Loucy (cell line): ENCODE measurements at regions not wholly inside any gene's neighbourhood (a gene's known extent, or its start where the extent isn't known, plus 50 kb on each side); places are given as distances from the start of the nearest gene placed in this dataset.

Experiments used
- H2AFZ ChIP-seq: fragments of 200-600 bp; sonication (generic); 2 replicates; pipeline ENCODE4 v1.6.0; 2016; ENCODE audit warnings: antibody characterized with exemption, mild to moderate bottlenecking, low read length, moderate library complexity
- H3F3A ChIP-seq: fragments of 200-600 bp; 2 replicates; pipeline ENCODE4 v1.6.0; 2016; ENCODE audit warnings: antibody characterized with exemption, low read depth, mild to moderate bottlenecking
- H3K27me3 ChIP-seq: fragments of 200-600 bp; sonication (generic); 2 replicates; pipeline ENCODE4 v1.6.1; 2014; ENCODE audit warnings: low read length, mild to moderate bottlenecking; ENCODE audit not compliant: insufficient read depth, poor library complexity, severe bottlenecking
- H3K36me3 ChIP-seq: fragments of 200-600 bp; sonication (generic); 2 replicates; pipeline ENCODE4 v1.6.1; 2016; ENCODE audit warnings: low read length; ENCODE audit not compliant: insufficient read depth
- H3K4me1 ChIP-seq: fragments of 200-600 bp; sonication (generic); 2 replicates; pipeline ENCODE4 v1.5.1; 2014; ENCODE audit warnings: low read length, mild to moderate bottlenecking; ENCODE audit not compliant: insufficient read depth, poor library complexity, severe bottlenecking
- H3K4me2 ChIP-seq: fragments of 200-600 bp; sonication (generic); 2 replicates; pipeline ENCODE4 v1.6.0; 2014; ENCODE audit warnings: antibody characterized with exemption, low read length, low read depth, mild to moderate bottlenecking; ENCODE audit not compliant: poor library complexity, severe bottlenecking
- H3K4me3 ChIP-seq: fragments of 200-600 bp; sonication (generic); 2 replicates; pipeline ENCODE4 v1.5.1; 2014; ENCODE audit warnings: low read length, mild to moderate bottlenecking, mixed read lengths; ENCODE audit not compliant: poor library complexity, severe bottlenecking
- H3K79me2 ChIP-seq: fragments of 200-600 bp; sonication (generic); 2 replicates; pipeline ENCODE4 v1.6.1; 2014; ENCODE audit warnings: low read length; ENCODE audit not compliant: insufficient read depth
- H3K9ac ChIP-seq: fragments of 200-600 bp; sonication (generic); 2 replicates; pipeline ENCODE4 v1.6.0; 2014; ENCODE audit warnings: mild to moderate bottlenecking, low read depth, low read length, moderate library complexity; ENCODE audit not compliant: poor library complexity, severe bottlenecking
- H3K9me2 ChIP-seq: fragments of 200-600 bp; sonication (generic); replicated peaks from 2 replicates; pipeline ENCODE4 v1.6.1; 2016; ENCODE audit warnings: low read depth, low read length, mixed read lengths
- H3K9me3 ChIP-seq: fragments of 200-600 bp; sonication (generic); 2 replicates; pipeline ENCODE4 v1.6.1; 2014; ENCODE audit warnings: mild to moderate bottlenecking, antibody characterized with exemption, low read length, low read depth; ENCODE audit not compliant: insufficient read depth
- H4K20me1 ChIP-seq: fragments of 200-600 bp; sonication (generic); 2 replicates; pipeline ENCODE4 v1.6.0; 2014; ENCODE audit warnings: antibody characterized with exemption, low read length, mild to moderate bottlenecking; ENCODE audit not compliant: insufficient read depth, poor library complexity, severe bottlenecking
- CTCF ChIP-seq: fragments of 200-600 bp; sonication (generic); conservative IDR thresholded peaks from 2 replicates; pipeline ENCODE4 v1.5.1; 2014; ENCODE audit warnings: mild to moderate bottlenecking, antibody characterized with exemption, low read length
- EZH2phosphoT487 ChIP-seq: fragments of 200-600 bp; IDR thresholded peaks from 2 replicates; pipeline ENCODE4 v1.6.1; 2018; ENCODE audit warnings: antibody characterized with exemption, mild to moderate bottlenecking, moderate library complexity, borderline replicate concordance

DNA sequence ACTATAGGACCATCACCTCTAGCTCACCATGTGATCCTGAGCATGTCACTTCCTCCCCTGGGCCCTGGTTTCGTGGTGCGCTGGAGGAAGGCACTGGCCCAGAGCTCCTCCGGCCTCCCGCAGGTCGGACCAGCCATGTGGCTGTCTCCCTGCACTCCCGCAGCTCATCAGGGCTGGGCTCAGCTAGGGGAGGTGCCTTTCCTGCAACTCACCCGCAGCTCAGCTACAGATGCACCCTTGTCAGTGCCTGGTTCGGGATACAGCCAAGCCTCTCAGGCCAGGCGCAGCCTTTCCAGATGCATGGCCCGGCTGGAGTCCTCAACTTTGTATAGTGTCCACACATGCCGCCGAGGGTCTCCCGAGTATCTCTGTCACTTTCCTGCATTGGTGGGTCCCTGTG is 138.2 kb upstream of the VSTM2B start:
- Histone ChIP-seq H3K9ac (no peak overlapping the region), H2AFZ (no peak overlapping the region), H4K20me1 (no peaks in the 10 kb centered on the region), H3K27me3 (no peaks in the 10 kb centered on the region), H3K9me3 (peaks cover 15% of the 10 kb centered on the region; the same call in 1 of the 2 replicates), H3K36me3 (no peaks in the 10 kb centered on the region), H3K4me2 (no peak overlapping the region), H3K79me2 (no peaks in the 10 kb centered on the region), H3K4me1 (no peaks in the 10 kb centered on the region), H3K4me3 (no peak overlapping the region), H3F3A (no peaks in the 10 kb centered on the region), H3K9me2 (no peaks in the 10 kb centered on the region)
- TF ChIP-seq EZH2phosphoT487 (no peak), CTCF (no peak)

DNA sequence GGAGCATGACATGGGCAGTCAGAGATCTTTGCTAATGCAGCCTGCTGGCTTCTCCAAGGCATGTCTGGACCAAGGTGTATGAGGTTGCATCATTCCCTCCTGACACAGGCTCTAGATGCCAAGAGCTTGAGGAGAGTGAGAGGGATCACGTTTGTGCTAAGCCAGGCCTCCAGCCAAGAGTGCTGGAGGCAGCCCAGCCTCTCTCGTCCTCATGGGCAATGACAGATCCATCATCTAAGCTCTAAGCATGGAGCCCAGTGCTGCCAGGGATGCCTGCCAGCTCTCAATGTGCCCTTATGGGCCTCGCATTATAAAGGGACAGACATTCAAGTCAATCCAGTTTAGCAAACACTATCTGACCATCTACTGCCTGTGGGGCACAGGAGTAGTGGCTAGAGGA is 136.3 kb upstream of the VSTM2B start:
- TF ChIP-seq CTCF (no peak), EZH2phosphoT487 (no peak)
- Histone ChIP-seq H3K4me1 (no peaks in the 10 kb centered on the region), H3K27me3 (no peaks in the 10 kb centered on the region), H4K20me1 (no peaks in the 10 kb centered on the region), H3K4me2 (no peak overlapping the region), H3K79me2 (no peaks in the 10 kb centered on the region), H3K9ac (no peak overlapping the region), H3K36me3 (no peaks in the 10 kb centered on the region), H3K4me3 (no peak overlapping the region), H3K9me2 (no peaks in the 10 kb centered on the region), H3F3A (no peaks in the 10 kb centered on the region), H2AFZ (no peak overlapping the region), H3K9me3 (peaks cover 15% of the 10 kb centered on the region; the same call in 1 of the 2 replicates)

DNA sequence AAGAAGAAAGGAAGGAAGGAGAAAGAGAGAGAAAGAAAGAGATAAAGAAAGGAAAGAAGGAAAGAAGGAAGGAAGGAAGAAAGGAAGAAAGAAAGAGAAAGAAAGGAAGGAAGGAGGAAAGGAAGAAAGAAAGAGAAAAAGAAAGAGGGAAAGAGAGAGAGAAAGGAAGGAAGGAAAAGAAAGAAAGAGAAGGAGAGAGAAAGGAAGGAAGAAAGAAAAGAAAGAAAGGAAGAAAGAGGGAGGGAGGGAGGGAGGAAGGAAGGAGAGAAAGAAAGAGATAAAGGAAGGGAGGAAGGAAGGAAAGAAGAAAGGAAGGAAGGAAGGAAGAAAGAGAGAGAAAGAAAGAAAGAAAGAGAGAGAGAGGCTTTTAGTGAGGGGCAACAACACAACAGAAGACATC is 135.1 kb upstream of the VSTM2B start:
- Histone ChIP-seq H3K36me3 (no peaks in the 10 kb centered on the region), H3K4me3 (no peak overlapping the region), H3K9me2 (no peaks in the 10 kb centered on the region), H3F3A (no peaks in the 10 kb centered on the region), H3K27me3 (no peaks in the 10 kb centered on the region), H4K20me1 (no peaks in the 10 kb centered on the region), H3K9me3 (peaks cover 18% of the 10 kb centered on the region; the same call in 1 of the 2 replicates), H3K4me2 (no peak overlapping the region), H3K79me2 (no peaks in the 10 kb centered on the region), H3K4me1 (no peaks in the 10 kb centered on the region), H3K9ac (no peak overlapping the region), H2AFZ (no peak overlapping the region)
- TF ChIP-seq CTCF (no peak), EZH2phosphoT487 (no peak)
